GM12872 (cell line): ENCODE measurements at regions not wholly inside any gene's neighbourhood (a gene's known extent, or its start where the extent isn't known, plus 50 kb on each side); places are given as distances from the start of the nearest gene placed in this dataset.

Experiments used
- TF ChIP-seq, protein P1 (sequence below): IDR thresholded peaks from 3 replicates; pipeline ENCODE4 v1.5.1; 2011; ENCODE audit warnings: low read depth, mild to moderate bottlenecking, low read length, moderate library complexity; ENCODE audit not compliant: insufficient read depth

DNA sequence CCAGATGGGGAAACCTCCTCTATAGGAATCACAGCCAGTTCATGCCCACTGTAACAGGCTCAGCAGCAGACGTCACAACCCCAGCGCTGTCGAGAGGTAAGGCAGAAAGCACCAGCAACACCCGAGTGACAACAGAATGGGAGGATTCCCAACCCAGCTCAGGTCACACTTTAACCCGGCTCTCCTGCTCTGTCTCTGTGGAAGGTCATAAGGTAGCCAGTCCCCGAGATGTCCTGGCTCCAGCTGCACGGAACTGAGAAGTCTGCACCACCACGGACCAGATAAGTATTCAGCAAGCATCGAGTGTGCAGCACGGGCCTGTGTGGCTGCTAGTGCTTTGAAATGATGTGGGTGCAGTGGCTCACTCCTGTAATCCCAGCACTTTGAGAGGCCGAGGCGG, 236.7 kb upstream of the TCERG1L start:
- TF ChIP-seq, protein P1, sequence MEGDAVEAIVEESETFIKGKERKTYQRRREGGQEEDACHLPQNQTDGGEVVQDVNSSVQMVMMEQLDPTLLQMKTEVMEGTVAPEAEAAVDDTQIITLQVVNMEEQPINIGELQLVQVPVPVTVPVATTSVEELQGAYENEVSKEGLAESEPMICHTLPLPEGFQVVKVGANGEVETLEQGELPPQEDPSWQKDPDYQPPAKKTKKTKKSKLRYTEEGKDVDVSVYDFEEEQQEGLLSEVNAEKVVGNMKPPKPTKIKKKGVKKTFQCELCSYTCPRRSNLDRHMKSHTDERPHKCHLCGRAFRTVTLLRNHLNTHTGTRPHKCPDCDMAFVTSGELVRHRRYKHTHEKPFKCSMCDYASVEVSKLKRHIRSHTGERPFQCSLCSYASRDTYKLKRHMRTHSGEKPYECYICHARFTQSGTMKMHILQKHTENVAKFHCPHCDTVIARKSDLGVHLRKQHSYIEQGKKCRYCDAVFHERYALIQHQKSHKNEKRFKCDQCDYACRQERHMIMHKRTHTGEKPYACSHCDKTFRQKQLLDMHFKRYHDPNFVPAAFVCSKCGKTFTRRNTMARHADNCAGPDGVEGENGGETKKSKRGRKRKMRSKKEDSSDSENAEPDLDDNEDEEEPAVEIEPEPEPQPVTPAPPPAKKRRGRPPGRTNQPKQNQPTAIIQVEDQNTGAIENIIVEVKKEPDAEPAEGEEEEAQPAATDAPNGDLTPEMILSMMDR, result no peak

DNA sequence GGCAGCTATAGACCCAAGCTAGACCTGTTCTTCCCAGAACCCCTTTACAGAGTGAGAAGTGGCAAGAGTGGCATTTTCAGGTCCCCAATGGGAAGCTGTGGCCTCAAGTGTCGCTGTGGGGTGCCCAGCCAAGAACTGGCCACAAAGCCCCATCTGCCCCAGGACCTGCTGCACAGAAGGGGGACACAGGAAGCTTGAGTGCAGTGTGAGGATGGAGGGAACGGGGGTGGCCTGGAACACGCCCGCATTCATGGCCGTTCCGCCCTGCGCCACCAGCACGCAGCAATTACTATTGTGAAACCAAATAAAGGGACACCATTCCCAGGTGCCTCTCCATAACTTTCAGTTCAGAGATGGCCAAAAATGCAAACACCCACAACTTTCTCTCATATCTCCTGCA, 237.6 kb upstream of the TCERG1L start:
- TF ChIP-seq, protein P1, result no peak

DNA sequence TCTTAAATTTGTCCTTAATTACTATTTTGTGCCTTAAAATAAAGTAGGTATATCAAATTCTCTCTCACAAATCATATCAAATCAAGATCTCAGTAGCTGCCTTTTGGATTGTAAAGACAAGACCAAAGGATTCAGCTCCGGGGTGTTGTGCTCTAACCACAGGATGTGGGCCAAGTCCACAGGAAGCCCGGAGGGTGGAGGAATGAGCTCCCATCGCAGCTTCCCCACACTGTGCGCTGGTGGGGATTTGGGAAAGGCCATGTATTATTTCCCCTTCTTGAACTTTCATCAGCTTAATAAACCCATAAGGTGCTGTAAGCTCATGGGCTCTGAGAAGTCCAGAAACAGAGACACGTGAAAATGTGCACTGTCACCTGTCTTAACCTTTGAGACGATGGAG, 241.6 kb upstream of the TCERG1L start:
- TF ChIP-seq, protein P1, result no peak

DNA sequence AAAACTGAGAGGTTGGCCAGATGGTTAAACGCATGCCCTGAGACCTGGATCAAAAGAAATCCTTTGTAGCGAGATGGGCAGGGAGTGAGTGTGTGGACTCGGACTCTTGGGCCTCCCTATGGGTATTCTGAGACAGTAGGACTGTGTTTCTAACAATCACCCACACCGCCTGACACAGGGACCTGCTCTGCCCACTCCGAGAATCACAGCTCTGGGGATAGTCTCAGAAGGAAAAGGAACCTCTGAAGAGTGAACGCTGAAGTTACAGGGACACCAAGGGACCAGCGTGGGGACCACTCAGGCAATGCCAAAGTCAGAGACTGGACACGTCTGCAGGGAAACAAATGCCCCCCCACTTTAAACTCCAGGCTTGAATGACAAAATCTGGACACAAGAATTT, 242.1 kb upstream of the TCERG1L start:
- TF ChIP-seq, protein P1, result no peak

DNA sequence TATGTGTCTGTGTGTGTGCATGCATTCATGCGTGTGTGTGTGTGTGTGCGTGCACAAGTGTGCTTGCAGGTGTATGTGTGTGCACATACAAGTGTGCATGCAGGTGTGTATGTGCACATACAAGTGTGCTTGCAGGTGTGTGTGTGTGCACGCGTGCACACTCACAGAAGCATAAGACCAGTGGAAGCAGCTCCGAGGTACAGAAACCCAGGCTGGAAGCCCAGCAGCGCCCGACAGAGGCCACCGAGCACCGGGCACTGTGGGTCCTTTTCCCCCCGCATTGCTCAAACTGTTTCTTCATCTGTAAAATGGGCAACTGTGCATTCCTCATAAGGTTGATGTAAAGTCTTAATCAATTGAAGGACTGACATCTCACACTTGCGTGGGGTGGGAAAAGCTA, 243.3 kb upstream of the TCERG1L start:
- TF ChIP-seq, protein P1, result no peak

DNA sequence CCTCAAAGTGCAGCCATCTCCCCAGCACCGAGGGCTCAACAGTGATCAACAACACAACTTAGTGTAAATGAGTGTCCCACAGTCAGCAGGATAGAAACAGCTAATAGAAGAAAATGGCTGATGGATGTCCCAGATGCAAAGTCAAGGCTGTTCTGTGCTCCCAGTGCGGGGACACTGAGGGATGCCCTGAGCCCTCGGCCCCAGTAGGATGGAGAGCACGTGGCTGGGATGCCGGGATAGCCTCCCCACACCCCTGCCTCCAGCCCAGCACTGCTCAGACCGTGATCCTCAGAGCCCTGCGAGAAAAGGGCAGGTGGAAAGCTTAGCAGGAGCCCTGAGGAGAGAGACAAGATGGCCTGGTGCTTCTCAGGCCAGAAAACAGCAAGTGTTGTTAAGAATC, 243.9 kb upstream of the TCERG1L start:
- TF ChIP-seq, protein P1, result no peak

DNA sequence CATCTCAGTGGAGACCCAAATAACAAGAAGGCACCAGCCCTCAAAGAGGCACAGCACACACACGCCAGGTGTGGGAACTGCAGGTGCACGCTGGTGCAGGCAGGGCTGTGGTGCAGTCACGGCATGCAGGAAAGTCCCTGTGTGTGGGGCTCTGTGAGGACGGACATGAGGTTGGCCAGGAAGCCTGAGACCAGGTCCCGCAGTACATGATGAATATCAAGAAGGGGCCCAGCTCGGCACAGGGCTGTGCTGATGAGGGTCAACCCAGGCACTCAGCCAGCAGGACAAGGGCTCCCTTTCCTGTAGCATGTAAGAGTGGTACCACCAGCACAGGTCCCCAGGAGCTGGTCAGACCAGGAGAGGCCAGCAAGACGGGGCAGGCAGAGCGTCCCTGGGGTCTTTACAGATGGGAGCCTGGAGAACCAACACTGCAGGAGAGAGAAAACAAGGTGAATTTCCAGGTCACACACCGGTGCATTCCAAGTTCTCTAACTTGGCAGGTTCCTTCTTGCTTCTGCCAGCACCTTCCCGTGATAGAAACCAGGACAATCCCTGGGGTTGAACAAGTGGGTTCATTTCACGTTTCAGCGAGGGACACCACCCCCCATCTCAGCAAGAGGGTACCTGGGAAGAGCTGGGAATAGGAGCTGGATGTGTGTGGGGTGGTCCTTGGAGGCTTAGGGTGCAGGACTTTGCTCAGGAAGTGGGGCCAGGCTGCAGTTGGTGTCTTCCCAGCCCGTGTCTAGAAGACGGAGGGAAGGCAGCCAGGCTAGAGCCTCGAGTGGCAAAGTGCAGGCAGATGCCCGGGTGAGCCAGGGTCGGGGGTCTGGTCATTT, 244.8 kb upstream of the TCERG1L start:
- TF ChIP-seq, protein P1, result no peak
